Suprapubic skin (tissue), 3 donors: ENCODE measurements at regions not wholly inside any gene's neighbourhood (a gene's known extent, or its start where the extent isn't known, plus 50 kb on each side); places are given as distances from the start of the nearest gene placed in this dataset.

Source experiments
- EP300 ChIP-seq: sonication (generic); formaldehyde crosslinking; IDR thresholded peaks from one replicate; pipeline ENCODE4 v1.6.1; 2017; ENCODE audit warnings: antibody characterized with exemption
- POLR2A ChIP-seq, 2 donors: fragments of 450-650 bp; IDR thresholded peaks; one replicate each; pipeline ENCODE4 v1.6.1; 2017; ENCODE audit warnings: antibody characterized with exemption in 2 of 2, mild to moderate bottlenecking in 2 of 2, moderate library complexity in 2 of 2
- TF ChIP-seq, protein P1 (sequence below), 2 donors: fragments of 200-600 bp in 1 of 2; fragments of 450-650 bp in 1 of 2; sonication (generic) in 1 of 2; IDR thresholded peaks; one replicate each; pipeline ENCODE4 v1.5.1; 2016 to 2019; ENCODE audit warnings: antibody characterized with exemption in 2 of 2, mild to moderate bottlenecking in 1 of 2, moderate library complexity in 1 of 2

DNA sequence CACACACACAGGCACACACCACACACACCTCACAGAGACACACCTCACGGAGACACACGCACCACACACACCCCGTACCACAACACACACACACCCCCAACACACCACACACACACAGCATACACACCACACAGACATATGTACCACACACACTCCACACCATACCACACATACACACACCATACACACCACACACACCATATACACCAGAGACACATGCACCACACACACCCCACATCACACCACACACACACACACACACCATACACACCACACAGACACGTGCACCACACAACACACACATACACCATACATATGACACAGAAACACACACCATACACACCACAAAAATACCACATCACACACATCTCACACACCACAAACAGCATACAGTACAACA, 850.7 kb downstream of the RNF144A start:
- no peak for TF ChIP-seq EP300
- no peak for TF ChIP-seq POLR2A (IDR thresholded peaks at IDR 0.05)
- TF ChIP-seq, protein P1, sequence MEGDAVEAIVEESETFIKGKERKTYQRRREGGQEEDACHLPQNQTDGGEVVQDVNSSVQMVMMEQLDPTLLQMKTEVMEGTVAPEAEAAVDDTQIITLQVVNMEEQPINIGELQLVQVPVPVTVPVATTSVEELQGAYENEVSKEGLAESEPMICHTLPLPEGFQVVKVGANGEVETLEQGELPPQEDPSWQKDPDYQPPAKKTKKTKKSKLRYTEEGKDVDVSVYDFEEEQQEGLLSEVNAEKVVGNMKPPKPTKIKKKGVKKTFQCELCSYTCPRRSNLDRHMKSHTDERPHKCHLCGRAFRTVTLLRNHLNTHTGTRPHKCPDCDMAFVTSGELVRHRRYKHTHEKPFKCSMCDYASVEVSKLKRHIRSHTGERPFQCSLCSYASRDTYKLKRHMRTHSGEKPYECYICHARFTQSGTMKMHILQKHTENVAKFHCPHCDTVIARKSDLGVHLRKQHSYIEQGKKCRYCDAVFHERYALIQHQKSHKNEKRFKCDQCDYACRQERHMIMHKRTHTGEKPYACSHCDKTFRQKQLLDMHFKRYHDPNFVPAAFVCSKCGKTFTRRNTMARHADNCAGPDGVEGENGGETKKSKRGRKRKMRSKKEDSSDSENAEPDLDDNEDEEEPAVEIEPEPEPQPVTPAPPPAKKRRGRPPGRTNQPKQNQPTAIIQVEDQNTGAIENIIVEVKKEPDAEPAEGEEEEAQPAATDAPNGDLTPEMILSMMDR (IDR thresholded peaks at IDR 0.05), result no peak
